HCT116 (cell line): ENCODE measurements at regions not wholly inside any gene's neighbourhood (a gene's known extent, or its start where the extent isn't known, plus 50 kb on each side); places are given as distances from the start of the nearest gene placed in this dataset.

ENCODE experiments used
- ATAC-seq: fragments of 200-7000 bp; cut with Tn5 transposase; 2 replicates; pipeline ENCODE4 v1.9.1; 2020; ENCODE audit warnings: mild to moderate bottlenecking, moderate library complexity
- BruUV-seq: library from RNA; stranded (reverse); fragments of 400-500 nt; replicated peaks from 2 replicates; lab custom pipeline; 2021; lab: Mats Ljungman, UMichigan
- CTCF ChIA-PET: fragments of 300-600 bp; sonication (Branson Sonifier 250); formaldehyde crosslinking; loops from one replicate; lab custom pipeline; 2021; ENCODE audit warnings: antibody characterized with exemption; lab: Charles Lee
- POLR2A ChIA-PET: fragments of 300-600, 350-600 bp; sonication (Branson Sonifier 250); formaldehyde crosslinking; loops from one replicate; lab custom pipeline; 2021; ENCODE audit warnings: antibody characterized with exemption; lab: Charles Lee
- RAD21 ChIA-PET, 2 experiments: fragments of 300-600 bp; sonication (Branson Sonifier 250); formaldehyde crosslinking; loops; one replicate each; lab custom pipeline; 2023; ENCODE audit warnings: low total read pairs in 2 of 2; ENCODE audit not compliant: uncharacterized antibody in 2 of 2, unreplicated experiment in 2 of 2, low non-redundant PET in 1 of 2; lab: Charles Lee
- DNase-seq: peaks from one replicate; pipeline ENCODE4 v3.0.0-alpha.2; 2010; ENCODE audit warnings: low read depth, low spot score
- H2AFZ ChIP-seq: fragments of 200-600 bp; shearing (Covaris generic), sonication (generic); 2 replicates; pipeline ENCODE4 v1.6.1; 2017; ENCODE audit warnings: low read depth, mixed run types, mixed read lengths, antibody characterized with exemption, low read length; ENCODE audit not compliant: poor library complexity, severe bottlenecking
- H3K27ac ChIP-seq: 2 replicates; pipeline ENCODE4 v1.5.1; 2012; ENCODE audit warnings: low read depth, low read length
- H3K27me3 ChIP-seq: fragments of 200-600 bp; sonication (generic); 2 replicates; pipeline ENCODE4 v1.6.1; 2016; ENCODE audit warnings: mixed run types, low read length, mixed read lengths; ENCODE audit not compliant: insufficient read depth
- H3K36me3 ChIP-seq, 2 experiments: fragments of 200-500 bp in 1 of 2; fragments of 200-600 bp in 1 of 2; sonication (Bioruptor generic) in 1 of 2; sonication (generic) in 1 of 2; 2 replicates each; pipeline versions ENCODE4 v1.5.1 to v1.6.1; 2014 to 2016; ENCODE audit warnings: low read length in 2 of 2, inconsistent platforms in 1 of 2, mixed read lengths in 1 of 2, mixed run types in 1 of 2; ENCODE audit not compliant: insufficient read depth in 2 of 2, control insufficient read depth in 1 of 2
- H3K4me1 ChIP-seq, 2 experiments: fragments of 200-600 bp in 1 of 2; sonication (generic) in 1 of 2; 2 replicates each; pipeline versions ENCODE4 v1.5.1 to v1.6.1; 2012 to 2017; ENCODE audit warnings: low read length in 2 of 2, inconsistent platforms in 1 of 2, mild to moderate bottlenecking in 1 of 2, mixed read lengths in 1 of 2, mixed run types in 1 of 2, moderate library complexity in 1 of 2; ENCODE audit not compliant: insufficient read depth in 2 of 2, control insufficient read depth in 1 of 2
- H3K4me2 ChIP-seq: fragments of 200-600 bp; sonication (generic); 2 replicates; pipeline ENCODE4 v1.6.1; 2017; ENCODE audit warnings: mixed run types, low read length, mixed read lengths
- H3K4me3 ChIP-seq, 2 experiments: fragments of 200-600 bp in 1 of 2; sonication (generic) in 1 of 2; replicated peaks in 1 of 2; 2 replicates each; pipeline ENCODE4 v1.5.1; 2011 to 2016; ENCODE audit warnings: low read length in 2 of 2, control low read depth in 1 of 2, low read depth in 1 of 2, mild to moderate bottlenecking in 1 of 2, mixed read lengths in 1 of 2, mixed run types in 1 of 2
- H3K79me2 ChIP-seq: fragments of 200-600 bp; sonication (generic); 2 replicates; pipeline ENCODE4 v1.6.1; 2017; ENCODE audit warnings: mild to moderate bottlenecking, mixed run types, low read length, moderate library complexity, mixed read lengths; ENCODE audit not compliant: insufficient read depth
- H3K9ac ChIP-seq: fragments of 200-600 bp; sonication (generic); 2 replicates; pipeline ENCODE4 v1.6.1; 2016; ENCODE audit warnings: low read length, mixed read lengths
- H3K9me2 ChIP-seq: fragments of 200-600 bp; sonication (generic), shearing (Covaris generic); 2 replicates; pipeline ENCODE4 v1.6.1; 2017; ENCODE audit warnings: mixed run types, mild to moderate bottlenecking, moderate library complexity; ENCODE audit not compliant: insufficient read depth
- H3K9me3 ChIP-seq, 2 experiments: fragments of 200-500 bp in 1 of 2; fragments of 200-600 bp in 1 of 2; sonication (Bioruptor generic) in 1 of 2; sonication (generic) in 1 of 2; 2 replicates each; pipeline ENCODE4 v1.6.1; 2014 to 2017; ENCODE audit warnings: low read length in 2 of 2, mixed read lengths in 2 of 2, inconsistent platforms in 1 of 2, low read depth in 1 of 2, mild to moderate bottlenecking in 1 of 2, mixed run types in 1 of 2, moderate library complexity in 1 of 2; ENCODE audit not compliant: control insufficient read depth in 1 of 2, insufficient read depth in 1 of 2
- H4K20me1 ChIP-seq: fragments of 200-600 bp; sonication (generic), shearing (Covaris generic); 2 replicates; pipeline ENCODE4 v1.6.1; 2017; ENCODE audit warnings: mixed run types, mild to moderate bottlenecking, moderate library complexity; ENCODE audit not compliant: insufficient read depth
- CEBPB ChIP-seq: IDR thresholded peaks from 2 replicates; pipeline ENCODE4 v1.6.1; 2012; ENCODE audit warnings: low read depth
- EGR1 ChIP-seq: IDR thresholded peaks from 2 replicates; pipeline ENCODE4 v1.6.1; 2012; ENCODE audit warnings: low read depth
- ELF1 ChIP-seq: IDR thresholded peaks from 2 replicates; pipeline ENCODE4 v1.6.1; 2012; ENCODE audit warnings: low read depth, borderline replicate concordance
- EZH2phosphoT487 ChIP-seq: fragments of 200-600 bp; IDR thresholded peaks from 2 replicates; pipeline ENCODE4 v1.6.1; 2018; ENCODE audit warnings: antibody characterized with exemption, borderline replicate concordance
- JUND ChIP-seq: IDR thresholded peaks from 2 replicates; pipeline ENCODE4 v1.6.1; 2012
- POLR2A ChIP-seq: IDR thresholded peaks from 2 replicates; pipeline ENCODE4 v1.7.0; 2011; ENCODE audit warnings: borderline replicate concordance; ENCODE audit not compliant: insufficient read depth, insufficient read length; ENCODE audit errors: extremely low read depth
- POLR2AphosphoS5 ChIP-seq: IDR thresholded peaks from 2 replicates; pipeline ENCODE4 v1.6.1; 2011; ENCODE audit warnings: mild to moderate bottlenecking, low read depth, low read length, moderate library complexity
- RAD21 ChIP-seq: IDR thresholded peaks from 2 replicates; pipeline ENCODE4 v1.6.1; 2012; ENCODE audit warnings: low read depth, mild to moderate bottlenecking
- SIN3A ChIP-seq: IDR thresholded peaks from 2 replicates; pipeline ENCODE4 v1.6.1; 2012; ENCODE audit warnings: low read depth
- SP1 ChIP-seq: IDR thresholded peaks from 2 replicates; pipeline ENCODE4 v1.6.1; 2012; ENCODE audit warnings: low read depth
- SRF ChIP-seq: IDR thresholded peaks from 2 replicates; pipeline ENCODE4 v1.6.1; 2012; ENCODE audit warnings: low read depth
- TCF7L2 ChIP-seq: IDR thresholded peaks from 2 replicates; pipeline ENCODE4 v1.7.0; 2011; ENCODE audit warnings: borderline replicate concordance, inconsistent platforms; ENCODE audit not compliant: insufficient read depth, insufficient read length; ENCODE audit errors: extremely low read depth
- YY1 ChIP-seq: IDR thresholded peaks from 2 replicates; pipeline ENCODE4 v1.6.1; 2011; ENCODE audit warnings: low read length, low read depth, moderate library complexity, mild to moderate bottlenecking; ENCODE audit not compliant: insufficient replicate concordance; ENCODE audit errors: extremely low read depth
- intact Hi-C: fragments of 100-400 bp; cut with micrococcal nuclease; formaldehyde crosslinking; loops from 2 replicates; pipeline ENCODE4 v1.10.0; 2022
- TF ChIP-seq, protein P1 (sequence below): IDR thresholded peaks from 2 replicates; pipeline ENCODE4 v1.6.1; 2012; ENCODE audit warnings: low read depth

- no peaks in the 10 kb centered on the region for H4K20me1 ChIP-seq
- TF ChIP-seq SRF, result no peak
- no peak for TF ChIP-seq CEBPB
- ChIA-PET RAD21 (no interaction called here), POLR2A (no interaction called here), CTCF (no interaction called here)
- intact Hi-C loops, result no loop called here
- no peaks in the 10 kb centered on the region for H3K4me1 ChIP-seq
- no peak overlapping the region for H3K9ac ChIP-seq
- no peak overlapping the region for H3K4me3 ChIP-seq
- ATAC-seq, result no peak
- H3K27me3 ChIP-seq, result no peaks in the 10 kb centered on the region
- H3K36me3 ChIP-seq, result no peaks in the 10 kb centered on the region
- no peak overlapping the region for H3K4me2 ChIP-seq
- no peaks in the 10 kb centered on the region for H3K9me2 ChIP-seq
- no peaks in the 10 kb centered on the region for H3K79me2 ChIP-seq
- H2AFZ ChIP-seq, result no peak overlapping the region
- H3K27ac ChIP-seq, result no peak overlapping the region
- peaks cover 0 to 11% of the 10 kb centered on the region in 2 experiments; a peak in 1 of 4 replicates for H3K9me3 ChIP-seq
- BruUV-seq, result no TSS peak
- DNase-seq, result no peak
Observed at GRCh38 chr3:67995206-67995605, 340.8 kb upstream of the SUCLG2 start.

DNA sequence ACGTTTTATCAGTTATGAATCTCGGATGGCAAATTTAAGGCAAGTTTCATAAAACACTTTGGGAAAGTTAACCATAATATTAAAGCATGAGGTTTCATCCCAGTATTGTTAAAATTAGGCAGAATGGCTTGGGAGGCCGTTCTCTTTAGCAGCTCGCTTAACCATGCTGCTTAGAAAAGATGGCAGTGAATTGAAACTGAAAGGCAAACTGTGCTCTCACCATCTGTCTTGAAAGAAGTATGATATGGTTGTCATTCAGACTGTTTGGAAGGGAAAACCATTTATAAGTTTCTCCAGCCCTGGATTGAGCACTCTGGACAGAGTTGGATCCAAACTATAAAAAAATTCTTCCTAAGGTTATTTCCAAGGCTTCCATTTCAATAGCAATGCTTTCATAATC lies 332.3 kb upstream of the SUCLG2 start:
- POLR2A ChIA-PET, result no interaction called here
- RAD21 ChIA-PET, result no interaction called here
- Histone ChIP-seq H3K79me2 (no peaks in the 10 kb centered on the region), H3K36me3 (no peaks in the 10 kb centered on the region), H3K4me1 (no peaks in the 10 kb centered on the region), H3K9me2 (no peaks in the 10 kb centered on the region), H3K27ac (no peak overlapping the region), H4K20me1 (no peaks in the 10 kb centered on the region), H3K9ac (no peak overlapping the region), H3K4me2 (no peak overlapping the region), H2AFZ (no peak overlapping the region), H3K9me3 (peaks cover 0 to 7% of the 10 kb centered on the region in 2 experiments; a peak in 1 of 4 replicates), H3K4me3 (no peak overlapping the region), H3K27me3 (no peaks in the 10 kb centered on the region)
- CTCF ChIA-PET, result no interaction called here
- ATAC-seq (no peak), DNase-seq (no peak)
- intact Hi-C loops, result no loop called here
- no peak for TF ChIP-seq EGR1
- TF ChIP-seq JUND, result no peak
- no peak for TF ChIP-seq SRF
- TF ChIP-seq, protein P1, sequence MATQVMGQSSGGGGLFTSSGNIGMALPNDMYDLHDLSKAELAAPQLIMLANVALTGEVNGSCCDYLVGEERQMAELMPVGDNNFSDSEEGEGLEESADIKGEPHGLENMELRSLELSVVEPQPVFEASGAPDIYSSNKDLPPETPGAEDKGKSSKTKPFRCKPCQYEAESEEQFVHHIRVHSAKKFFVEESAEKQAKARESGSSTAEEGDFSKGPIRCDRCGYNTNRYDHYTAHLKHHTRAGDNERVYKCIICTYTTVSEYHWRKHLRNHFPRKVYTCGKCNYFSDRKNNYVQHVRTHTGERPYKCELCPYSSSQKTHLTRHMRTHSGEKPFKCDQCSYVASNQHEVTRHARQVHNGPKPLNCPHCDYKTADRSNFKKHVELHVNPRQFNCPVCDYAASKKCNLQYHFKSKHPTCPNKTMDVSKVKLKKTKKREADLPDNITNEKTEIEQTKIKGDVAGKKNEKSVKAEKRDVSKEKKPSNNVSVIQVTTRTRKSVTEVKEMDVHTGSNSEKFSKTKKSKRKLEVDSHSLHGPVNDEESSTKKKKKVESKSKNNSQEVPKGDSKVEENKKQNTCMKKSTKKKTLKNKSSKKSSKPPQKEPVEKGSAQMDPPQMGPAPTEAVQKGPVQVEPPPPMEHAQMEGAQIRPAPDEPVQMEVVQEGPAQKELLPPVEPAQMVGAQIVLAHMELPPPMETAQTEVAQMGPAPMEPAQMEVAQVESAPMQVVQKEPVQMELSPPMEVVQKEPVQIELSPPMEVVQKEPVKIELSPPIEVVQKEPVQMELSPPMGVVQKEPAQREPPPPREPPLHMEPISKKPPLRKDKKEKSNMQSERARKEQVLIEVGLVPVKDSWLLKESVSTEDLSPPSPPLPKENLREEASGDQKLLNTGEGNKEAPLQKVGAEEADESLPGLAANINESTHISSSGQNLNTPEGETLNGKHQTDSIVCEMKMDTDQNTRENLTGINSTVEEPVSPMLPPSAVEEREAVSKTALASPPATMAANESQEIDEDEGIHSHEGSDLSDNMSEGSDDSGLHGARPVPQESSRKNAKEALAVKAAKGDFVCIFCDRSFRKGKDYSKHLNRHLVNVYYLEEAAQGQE, result no peak
- no peak for TF ChIP-seq ELF1
- TF ChIP-seq TCF7L2, result no peak
- TF ChIP-seq RAD21, result no peak
- TF ChIP-seq YY1, result no peak
- no peak for TF ChIP-seq SP1
- no peak for TF ChIP-seq SIN3A
- TF ChIP-seq POLR2A, result no peak
- TF ChIP-seq EZH2phosphoT487, result no peak
- TF ChIP-seq POLR2AphosphoS5, result no peak
- BruUV-seq, result no TSS peak
